ENCODE measurements at regions not wholly inside any gene's neighbourhood (a gene's known extent, or its start where the extent isn't known, plus 50 kb on each side); places are given as distances from the start of the nearest gene placed in this dataset.

- DNase-seq (ENCODE audit: low read depth) = no peak
These were observed 953.5 kb downstream of the CDH11 start for GRCh38 chr16:64168371-64168770.

GRCh38 chr16:64167936-64168335 is 953.9 kb downstream of the CDH11 start:
- DNase-seq (ENCODE audit: low read depth) = no peak

GRCh38 chr16:64165368-64165767 is 956.5 kb downstream of the CDH11 start:
- no peak for DNase-seq (ENCODE audit: low read depth)

GRCh38 chr16:64162613-64163375 is 959.1 kb downstream of the CDH11 start:
- peak; percentile 17 for DNase-seq (ENCODE audit: low read depth)

DNA sequence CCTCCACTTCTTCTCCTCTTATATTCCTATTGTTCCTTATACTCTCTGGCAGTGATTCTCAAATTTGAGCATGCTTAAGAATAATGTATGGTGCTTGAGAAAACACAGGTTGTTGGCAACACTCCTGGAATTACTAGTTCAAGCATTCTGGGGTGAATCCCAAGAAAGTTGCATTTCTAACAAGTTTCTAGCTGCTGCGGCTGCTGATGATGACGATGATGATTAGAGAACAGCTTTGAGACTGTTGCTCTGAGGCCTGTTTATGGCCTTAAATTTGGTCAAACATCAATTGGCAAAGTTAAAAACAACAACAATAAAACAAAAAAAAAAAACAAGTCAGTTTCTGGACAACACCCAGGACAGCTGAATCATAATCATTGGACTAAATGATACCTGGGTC is 961.9 kb downstream of the CDH11 start:
- DNase-seq (ENCODE audit: low read depth) = no peak

DNA sequence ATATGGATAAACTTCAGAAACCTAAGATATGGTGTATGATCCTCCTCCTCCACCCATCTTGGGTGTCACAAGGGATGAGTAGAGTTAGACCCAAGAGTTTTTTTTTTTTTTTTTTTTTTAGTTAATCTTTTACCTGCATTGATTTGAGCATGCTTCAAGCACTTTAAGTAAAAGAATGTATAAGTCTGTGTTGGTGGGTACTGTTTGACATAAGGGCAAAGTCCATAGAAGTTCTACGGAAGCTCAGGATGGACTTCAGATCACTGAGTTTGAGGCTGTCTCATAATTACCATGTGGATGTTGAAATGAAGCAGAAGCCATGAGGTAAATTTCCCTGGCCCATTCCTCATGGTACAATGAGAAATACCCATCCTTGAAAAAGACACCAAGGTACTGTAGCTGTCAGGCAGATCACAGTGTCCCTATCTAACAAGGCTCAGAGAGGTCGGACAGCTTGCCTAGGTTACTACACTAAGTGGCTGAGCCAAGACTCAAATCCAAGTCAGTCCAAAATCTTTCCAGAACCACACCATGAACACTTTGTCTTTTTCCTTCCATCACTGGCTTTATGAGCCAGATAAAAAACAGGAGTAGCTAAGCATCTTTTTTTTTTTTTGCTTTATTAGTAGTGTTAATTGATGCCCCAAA is 962.8 kb downstream of the CDH11 start:
- DNase-seq (ENCODE audit: low read depth) = no peak

GRCh38 chr16:64153718-64154117 is 968.1 kb downstream of the CDH11 start:
- peak; percentile 94 for DNase-seq (ENCODE audit: low read depth)

DNA sequence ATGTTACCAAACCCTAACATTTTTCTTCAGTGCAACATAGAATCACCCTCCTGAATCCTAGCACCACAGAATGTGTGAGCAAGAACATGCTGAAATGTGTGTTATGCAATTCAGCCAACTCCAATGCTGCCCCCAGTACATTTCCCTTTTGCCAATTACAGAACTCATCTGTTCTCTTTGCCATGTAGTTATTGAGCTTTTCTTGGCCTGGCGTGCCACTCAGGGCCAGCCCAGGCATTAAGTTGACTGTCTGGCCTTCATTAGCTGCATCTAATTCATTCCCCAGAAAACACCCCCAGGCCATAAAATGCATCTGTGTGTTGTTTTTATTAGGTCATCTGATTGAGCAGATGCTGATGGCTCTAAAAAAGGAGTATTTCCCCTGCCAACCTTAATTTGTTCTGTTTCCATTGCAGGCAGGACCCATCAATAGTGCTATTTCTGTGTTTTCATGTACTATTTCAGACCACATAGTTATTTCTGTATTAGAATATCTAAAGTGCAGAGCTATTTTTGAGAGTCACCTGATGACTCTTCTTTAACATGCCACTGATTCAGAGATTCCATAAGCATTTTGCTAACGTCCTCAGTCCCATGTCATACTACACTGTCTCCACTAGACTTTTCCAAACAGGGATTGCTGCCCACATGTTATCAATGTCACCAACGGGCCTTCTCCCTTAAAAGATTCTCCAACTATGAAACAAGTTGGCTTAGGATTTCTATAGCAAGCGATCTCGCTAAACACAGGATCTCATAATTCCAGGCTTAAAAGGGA is 969.7 kb downstream of the CDH11 start:
- DNase-seq (ENCODE audit: low read depth) = peak; percentile 90

DNA sequence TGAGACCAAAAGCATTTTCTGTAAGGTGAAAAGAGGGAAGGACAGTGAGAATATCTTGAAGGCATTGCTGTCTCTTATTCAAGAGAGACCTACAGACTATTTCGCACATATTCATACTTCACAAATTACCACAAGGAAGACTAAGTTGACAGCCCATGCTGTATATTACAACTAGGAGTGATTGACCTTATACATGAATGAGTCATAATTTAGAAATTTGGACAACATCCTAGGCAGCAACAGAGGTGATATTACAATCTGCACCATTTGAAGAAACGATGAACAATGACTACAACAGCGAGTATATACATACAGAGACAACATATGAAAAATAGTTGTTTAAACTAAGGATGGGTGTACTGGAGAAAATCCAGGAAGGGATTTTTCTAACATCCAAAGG is 971.7 kb downstream of the CDH11 start:
- DNase-seq (ENCODE audit: low read depth) = peak; percentile 37

GRCh38 chr16:64149756-64150155 is 972.1 kb downstream of the CDH11 start:
- DNase-seq (ENCODE audit: low read depth) = no peak

GRCh38 chr16:64148356-64148755 is 973.5 kb downstream of the CDH11 start:
- no peak for DNase-seq (ENCODE audit: low read depth)

DNA sequence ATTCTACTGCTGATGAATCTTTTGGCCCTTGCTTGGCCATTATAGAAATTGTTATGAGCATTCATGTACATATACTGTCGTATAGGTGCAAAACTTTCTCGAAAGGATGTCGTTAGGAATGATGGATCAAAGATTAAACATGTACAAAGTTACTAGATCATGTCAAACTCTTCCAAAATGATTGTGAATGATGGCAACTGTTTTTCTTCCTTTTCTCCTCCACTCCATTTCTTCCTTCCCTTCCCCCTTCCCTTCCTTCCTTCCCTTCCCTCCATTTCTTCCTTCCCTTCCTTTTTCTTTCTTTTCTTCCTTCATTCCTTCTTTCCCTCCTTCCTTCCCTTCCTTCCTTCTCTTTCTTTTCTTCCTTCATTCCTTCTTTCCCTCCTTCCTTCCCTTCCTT is 973.9 kb downstream of the CDH11 start:
- DNase-seq (ENCODE audit: low read depth) = no peak

DNA sequence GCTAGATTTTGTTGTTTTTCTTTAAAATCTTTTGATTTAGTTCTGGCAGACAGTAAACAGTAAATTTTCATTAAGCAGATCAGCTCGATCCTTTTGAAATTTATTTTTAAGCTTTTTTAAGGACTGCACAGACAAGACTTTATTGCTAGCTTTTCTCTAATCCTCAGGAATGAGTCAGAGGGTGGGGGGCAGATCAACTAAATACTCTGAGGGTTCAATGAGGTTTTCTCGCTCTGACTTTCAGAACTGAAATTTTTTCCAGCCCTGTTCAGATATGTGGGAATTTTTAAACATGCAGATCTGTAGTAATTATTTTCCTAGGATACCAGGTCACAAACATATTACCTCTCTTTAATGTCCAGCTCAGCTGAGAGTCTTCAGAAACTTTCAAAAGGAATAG is 977.2 kb downstream of the CDH11 start:
- DNase-seq (ENCODE audit: low read depth) = peak; percentile 30

- DNase-seq (ENCODE audit: low read depth) = no peak
These were observed 983.2 kb downstream of the CDH11 start for GRCh38 chr16:64138621-64139020.

DNA sequence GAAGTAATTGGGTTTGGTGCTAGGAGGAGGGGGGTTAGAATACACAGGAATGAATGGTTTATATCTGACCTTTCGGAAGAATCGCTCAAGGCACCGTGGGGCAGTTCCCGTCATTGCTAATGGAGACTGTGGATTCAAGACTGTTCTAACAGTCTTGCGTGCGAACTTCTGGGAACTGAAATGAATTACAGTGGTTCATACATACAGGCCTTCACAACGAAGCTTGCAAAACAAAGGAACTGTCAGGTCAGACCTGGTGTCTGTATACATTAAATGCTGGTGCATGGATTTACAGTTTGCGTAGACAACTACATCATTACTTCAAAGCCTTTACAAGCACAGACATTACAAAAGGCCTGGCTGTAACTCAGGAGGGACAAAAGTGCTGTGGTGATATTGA is 983.9 kb downstream of the CDH11 start:
- DNase-seq (ENCODE audit: low read depth) = peak; percentile 75

GRCh38 chr16:64136743-64137142 is 985.1 kb downstream of the CDH11 start:
- no peak for DNase-seq (ENCODE audit: low read depth)

- no peak for DNase-seq (ENCODE audit: low read depth)
These were observed 985.5 kb downstream of the CDH11 start for GRCh38 chr16:64136314-64136713.

- DNase-seq (ENCODE audit: low read depth) = peak; percentile 19
These were observed 988.5 kb downstream of the CDH11 start for GRCh38 chr16:64133366-64133765.

DNA sequence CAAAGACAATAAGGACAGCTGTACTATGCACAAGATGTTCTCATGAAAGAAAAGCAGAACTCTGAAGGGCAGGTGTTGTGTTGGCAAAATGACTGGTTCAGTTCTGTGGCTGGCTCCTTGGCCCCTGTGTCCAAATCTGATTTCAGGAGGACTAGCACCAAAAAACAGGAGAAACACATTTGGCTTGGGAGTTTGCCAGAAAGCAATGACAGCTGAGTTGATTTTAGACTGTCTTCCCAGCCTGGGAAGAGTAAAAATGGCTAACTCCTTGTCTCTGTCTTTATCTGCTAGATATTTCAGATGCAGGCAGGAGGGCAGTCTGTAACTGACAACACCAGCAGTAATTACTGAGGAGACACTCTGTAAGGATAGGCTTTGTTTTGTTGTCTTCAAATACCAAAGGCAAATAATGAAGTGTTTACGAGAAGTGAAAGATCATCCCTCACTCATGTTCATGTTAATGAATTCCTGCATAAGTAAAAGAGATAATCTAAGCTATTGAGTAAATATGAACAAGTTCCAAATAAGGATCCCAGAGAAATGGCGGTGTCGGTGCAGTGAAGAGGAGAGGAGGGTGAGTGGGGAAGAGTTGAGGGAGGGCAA is 989.0 kb downstream of the CDH11 start:
- DNase-seq (ENCODE audit: low read depth) = peak; percentile 19

DNA sequence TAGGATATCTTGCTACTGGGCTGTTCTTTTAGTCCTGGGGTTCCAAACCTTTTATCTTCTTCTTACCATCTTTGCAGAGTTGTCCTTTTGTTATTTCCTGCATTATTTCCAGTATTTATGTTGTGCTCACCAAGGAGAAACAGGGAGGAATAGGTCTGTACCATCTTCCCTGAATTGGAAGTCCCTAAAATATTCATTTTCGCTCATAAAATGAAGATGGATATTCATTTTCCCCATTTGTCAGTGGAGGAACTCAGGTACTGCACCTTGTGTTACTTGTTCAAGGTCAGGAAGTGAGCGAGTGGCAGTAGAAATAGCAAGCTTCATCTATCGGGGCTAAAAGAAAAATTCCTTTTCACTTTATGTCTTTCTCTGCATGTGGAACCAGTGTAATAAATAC is 989.7 kb downstream of the CDH11 start:
- DNase-seq (ENCODE audit: low read depth) = no peak

GRCh38 chr16:64131423-64131822 is 990.4 kb downstream of the CDH11 start:
- DNase-seq (ENCODE audit: low read depth) = no peak

- no peak for DNase-seq (ENCODE audit: low read depth)
These were observed 991.7 kb downstream of the CDH11 start for GRCh38 chr16:64130140-64130539.

Measured in RPMI7951 (cell line).